HCT116 (cell line): ENCODE measurements at regions not wholly inside any gene's neighbourhood (a gene's known extent, or its start where the extent isn't known, plus 50 kb on each side); places are given as distances from the start of the nearest gene placed in this dataset.

ENCODE experiments used
- ATAC-seq: fragments of 200-7000 bp; cut with Tn5 transposase; 2 replicates; pipeline ENCODE4 v1.9.1; 2020; ENCODE audit warnings: mild to moderate bottlenecking, moderate library complexity
- BruUV-seq: library from RNA; stranded (reverse); fragments of 400-500 nt; replicated peaks from 2 replicates; lab custom pipeline; 2021; lab: Mats Ljungman, UMichigan
- CTCF ChIA-PET: fragments of 300-600 bp; sonication (Branson Sonifier 250); formaldehyde crosslinking; loops from one replicate; lab custom pipeline; 2021; ENCODE audit warnings: antibody characterized with exemption; lab: Charles Lee
- POLR2A ChIA-PET: fragments of 300-600, 350-600 bp; sonication (Branson Sonifier 250); formaldehyde crosslinking; loops from one replicate; lab custom pipeline; 2021; ENCODE audit warnings: antibody characterized with exemption; lab: Charles Lee
- RAD21 ChIA-PET, 2 experiments: fragments of 300-600 bp; sonication (Branson Sonifier 250); formaldehyde crosslinking; loops; one replicate each; lab custom pipeline; 2023; ENCODE audit warnings: low total read pairs in 2 of 2; ENCODE audit not compliant: uncharacterized antibody in 2 of 2, unreplicated experiment in 2 of 2, low non-redundant PET in 1 of 2; lab: Charles Lee
- DNase-seq: peaks from one replicate; pipeline ENCODE4 v3.0.0-alpha.2; 2010; ENCODE audit warnings: low read depth, low spot score
- H2AFZ ChIP-seq: fragments of 200-600 bp; shearing (Covaris generic), sonication (generic); 2 replicates; pipeline ENCODE4 v1.6.1; 2017; ENCODE audit warnings: low read depth, mixed run types, mixed read lengths, antibody characterized with exemption, low read length; ENCODE audit not compliant: poor library complexity, severe bottlenecking
- H3K27ac ChIP-seq: 2 replicates; pipeline ENCODE4 v1.5.1; 2012; ENCODE audit warnings: low read depth, low read length
- H3K27me3 ChIP-seq: fragments of 200-600 bp; sonication (generic); 2 replicates; pipeline ENCODE4 v1.6.1; 2016; ENCODE audit warnings: mixed run types, low read length, mixed read lengths; ENCODE audit not compliant: insufficient read depth
- H3K36me3 ChIP-seq, 2 experiments: fragments of 200-500 bp in 1 of 2; fragments of 200-600 bp in 1 of 2; sonication (Bioruptor generic) in 1 of 2; sonication (generic) in 1 of 2; 2 replicates each; pipeline versions ENCODE4 v1.5.1 to v1.6.1; 2014 to 2016; ENCODE audit warnings: low read length in 2 of 2, inconsistent platforms in 1 of 2, mixed read lengths in 1 of 2, mixed run types in 1 of 2; ENCODE audit not compliant: insufficient read depth in 2 of 2, control insufficient read depth in 1 of 2
- H3K4me1 ChIP-seq, 2 experiments: fragments of 200-600 bp in 1 of 2; sonication (generic) in 1 of 2; 2 replicates each; pipeline versions ENCODE4 v1.5.1 to v1.6.1; 2012 to 2017; ENCODE audit warnings: low read length in 2 of 2, inconsistent platforms in 1 of 2, mild to moderate bottlenecking in 1 of 2, mixed read lengths in 1 of 2, mixed run types in 1 of 2, moderate library complexity in 1 of 2; ENCODE audit not compliant: insufficient read depth in 2 of 2, control insufficient read depth in 1 of 2
- H3K4me2 ChIP-seq: fragments of 200-600 bp; sonication (generic); 2 replicates; pipeline ENCODE4 v1.6.1; 2017; ENCODE audit warnings: mixed run types, low read length, mixed read lengths
- H3K4me3 ChIP-seq, 2 experiments: fragments of 200-600 bp in 1 of 2; sonication (generic) in 1 of 2; replicated peaks in 1 of 2; 2 replicates each; pipeline ENCODE4 v1.5.1; 2011 to 2016; ENCODE audit warnings: low read length in 2 of 2, control low read depth in 1 of 2, low read depth in 1 of 2, mild to moderate bottlenecking in 1 of 2, mixed read lengths in 1 of 2, mixed run types in 1 of 2
- H3K79me2 ChIP-seq: fragments of 200-600 bp; sonication (generic); 2 replicates; pipeline ENCODE4 v1.6.1; 2017; ENCODE audit warnings: mild to moderate bottlenecking, mixed run types, low read length, moderate library complexity, mixed read lengths; ENCODE audit not compliant: insufficient read depth
- H3K9ac ChIP-seq: fragments of 200-600 bp; sonication (generic); 2 replicates; pipeline ENCODE4 v1.6.1; 2016; ENCODE audit warnings: low read length, mixed read lengths
- H3K9me2 ChIP-seq: fragments of 200-600 bp; sonication (generic), shearing (Covaris generic); 2 replicates; pipeline ENCODE4 v1.6.1; 2017; ENCODE audit warnings: mixed run types, mild to moderate bottlenecking, moderate library complexity; ENCODE audit not compliant: insufficient read depth
- H3K9me3 ChIP-seq, 2 experiments: fragments of 200-500 bp in 1 of 2; fragments of 200-600 bp in 1 of 2; sonication (Bioruptor generic) in 1 of 2; sonication (generic) in 1 of 2; 2 replicates each; pipeline ENCODE4 v1.6.1; 2014 to 2017; ENCODE audit warnings: low read length in 2 of 2, mixed read lengths in 2 of 2, inconsistent platforms in 1 of 2, low read depth in 1 of 2, mild to moderate bottlenecking in 1 of 2, mixed run types in 1 of 2, moderate library complexity in 1 of 2; ENCODE audit not compliant: control insufficient read depth in 1 of 2, insufficient read depth in 1 of 2
- H4K20me1 ChIP-seq: fragments of 200-600 bp; sonication (generic), shearing (Covaris generic); 2 replicates; pipeline ENCODE4 v1.6.1; 2017; ENCODE audit warnings: mixed run types, mild to moderate bottlenecking, moderate library complexity; ENCODE audit not compliant: insufficient read depth
- CBX3 ChIP-seq: IDR thresholded peaks from 2 replicates; pipeline ENCODE4 v1.6.1; 2012; ENCODE audit warnings: low read depth
- CTCF ChIP-seq, 3 experiments: fragments of 200-600 bp in 1 of 3; sonication (generic) in 1 of 3; IDR thresholded peaks in 2 of 3; conservative IDR thresholded peaks in 1 of 3; 2 replicates each; pipeline ENCODE4 v1.5.1; 2012 to 2017; ENCODE audit warnings: low read depth in 2 of 3, low read length in 2 of 3, antibody characterized with exemption in 1 of 3, borderline replicate concordance in 1 of 3, control low read depth in 1 of 3, mild to moderate bottlenecking in 1 of 3, mixed read lengths in 1 of 3, mixed run types in 1 of 3, moderate library complexity in 1 of 3; ENCODE audit not compliant: insufficient read depth in 1 of 3
- EGR1 ChIP-seq: IDR thresholded peaks from 2 replicates; pipeline ENCODE4 v1.6.1; 2012; ENCODE audit warnings: low read depth
- ELF1 ChIP-seq: IDR thresholded peaks from 2 replicates; pipeline ENCODE4 v1.6.1; 2012; ENCODE audit warnings: low read depth, borderline replicate concordance
- EZH2 ChIP-seq: fragments of 200-600 bp; sonication (generic); IDR thresholded peaks from 2 replicates; pipeline ENCODE4 v1.6.1; 2017; ENCODE audit warnings: antibody characterized with exemption, mixed run types
- FOSL1 ChIP-seq: IDR thresholded peaks from 2 replicates; pipeline ENCODE4 v1.6.1; 2012; ENCODE audit warnings: low read depth
- MAX ChIP-seq: IDR thresholded peaks from 2 replicates; pipeline ENCODE4 v1.6.1; 2012
- POLR2A ChIP-seq: IDR thresholded peaks from 2 replicates; pipeline ENCODE4 v1.7.0; 2011; ENCODE audit warnings: borderline replicate concordance; ENCODE audit not compliant: insufficient read depth, insufficient read length; ENCODE audit errors: extremely low read depth
- RAD21 ChIP-seq: IDR thresholded peaks from 2 replicates; pipeline ENCODE4 v1.6.1; 2012; ENCODE audit warnings: low read depth, mild to moderate bottlenecking
- SIN3A ChIP-seq: IDR thresholded peaks from 2 replicates; pipeline ENCODE4 v1.6.1; 2012; ENCODE audit warnings: low read depth
- SP1 ChIP-seq: IDR thresholded peaks from 2 replicates; pipeline ENCODE4 v1.6.1; 2012; ENCODE audit warnings: low read depth
- SRF ChIP-seq: IDR thresholded peaks from 2 replicates; pipeline ENCODE4 v1.6.1; 2012; ENCODE audit warnings: low read depth
- TCF7L2 ChIP-seq: IDR thresholded peaks from 2 replicates; pipeline ENCODE4 v1.7.0; 2011; ENCODE audit warnings: borderline replicate concordance, inconsistent platforms; ENCODE audit not compliant: insufficient read depth, insufficient read length; ENCODE audit errors: extremely low read depth
- YY1 ChIP-seq: IDR thresholded peaks from 2 replicates; pipeline ENCODE4 v1.6.1; 2011; ENCODE audit warnings: low read length, low read depth, moderate library complexity, mild to moderate bottlenecking; ENCODE audit not compliant: insufficient replicate concordance; ENCODE audit errors: extremely low read depth
- ZFX ChIP-seq: fragments of 450-650 bp; IDR thresholded peaks from 2 replicates; pipeline ENCODE4 v1.6.1; 2017
- ZNF274 ChIP-seq: fragments of 200-500 bp; sonication (Bioruptor generic); IDR thresholded peaks from 2 replicates; pipeline ENCODE4 v1.6.1; 2014; ENCODE audit warnings: mild to moderate bottlenecking, low read depth, low read length, inconsistent platforms
- intact Hi-C: fragments of 100-400 bp; cut with micrococcal nuclease; formaldehyde crosslinking; loops from 2 replicates; pipeline ENCODE4 v1.10.0; 2022
- TF ChIP-seq, protein P1 (sequence below): IDR thresholded peaks from 2 replicates; pipeline ENCODE4 v1.6.1; 2011; ENCODE audit warnings: mild to moderate bottlenecking, low read length, moderate library complexity; ENCODE audit not compliant: insufficient replicate concordance; ENCODE audit errors: extremely low read depth
- TF ChIP-seq, protein P2 (sequence below): IDR thresholded peaks from 2 replicates; pipeline ENCODE4 v1.6.1; 2012; ENCODE audit warnings: low read depth
- TF ChIP-seq, protein P3 (sequence below): IDR thresholded peaks from 2 replicates; pipeline ENCODE4 v1.6.1; 2012

DNA sequence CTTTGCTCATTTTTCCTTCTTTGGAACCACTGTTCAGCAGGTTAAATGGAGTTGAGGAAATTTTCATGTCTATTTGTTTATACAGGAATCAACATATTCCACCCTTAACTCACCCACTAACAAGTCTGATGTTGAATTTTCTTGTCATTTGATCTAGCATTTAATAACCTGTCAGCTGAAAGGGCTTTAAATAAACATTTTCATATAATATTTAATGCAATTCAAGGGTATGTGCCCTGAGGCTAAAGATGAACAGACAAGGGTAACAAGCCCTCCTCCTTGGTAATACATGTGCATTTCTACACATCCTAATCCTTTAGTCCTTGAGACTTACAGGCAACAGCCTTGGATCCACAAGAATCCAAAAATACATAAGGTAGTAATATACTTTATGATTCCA lies 435.0 kb upstream of the NR2F2 start:
- BruUV-seq: no TSS peak
- H3K27me3 ChIP-seq: no peaks in the 10 kb centered on the region

More for the DNA sequence above, 435.0 kb upstream of the NR2F2 start:
- RAD21 ChIA-PET: no interaction called here
- H3K36me3 ChIP-seq: no peaks in the 10 kb centered on the region
- H3K4me3 ChIP-seq: no peak overlapping the region
- no peak overlapping the region for H3K27ac ChIP-seq
- CTCF ChIA-PET: no interaction called here
- H3K4me2 ChIP-seq: no peak overlapping the region
- no peak for TF ChIP-seq RAD21
- TF ChIP-seq CTCF (IDR thresholded peaks at IDR 0.05 in 2 of 3, conservative IDR thresholded peaks at IDR 0.05 in 1 of 3; ENCODE audit: borderline replicate concordance in 1 of 3, insufficient read depth in 1 of 3, low read depth in 2 of 3, low read length in 2 of 3): no peak
- no peak for TF ChIP-seq POLR2A
- TF ChIP-seq ELF1: no peak
- no peak for TF ChIP-seq YY1
- TF ChIP-seq, protein P1, sequence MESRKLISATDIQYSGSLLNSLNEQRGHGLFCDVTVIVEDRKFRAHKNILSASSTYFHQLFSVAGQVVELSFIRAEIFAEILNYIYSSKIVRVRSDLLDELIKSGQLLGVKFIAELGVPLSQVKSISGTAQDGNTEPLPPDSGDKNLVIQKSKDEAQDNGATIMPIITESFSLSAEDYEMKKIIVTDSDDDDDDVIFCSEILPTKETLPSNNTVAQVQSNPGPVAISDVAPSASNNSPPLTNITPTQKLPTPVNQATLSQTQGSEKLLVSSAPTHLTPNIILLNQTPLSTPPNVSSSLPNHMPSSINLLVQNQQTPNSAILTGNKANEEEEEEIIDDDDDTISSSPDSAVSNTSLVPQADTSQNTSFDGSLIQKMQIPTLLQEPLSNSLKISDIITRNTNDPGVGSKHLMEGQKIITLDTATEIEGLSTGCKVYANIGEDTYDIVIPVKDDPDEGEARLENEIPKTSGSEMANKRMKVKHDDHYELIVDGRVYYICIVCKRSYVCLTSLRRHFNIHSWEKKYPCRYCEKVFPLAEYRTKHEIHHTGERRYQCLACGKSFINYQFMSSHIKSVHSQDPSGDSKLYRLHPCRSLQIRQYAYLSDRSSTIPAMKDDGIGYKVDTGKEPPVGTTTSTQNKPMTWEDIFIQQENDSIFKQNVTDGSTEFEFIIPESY: no peak
- TF ChIP-seq ZFX: no peak
- TF ChIP-seq SP1: no peak
- TF ChIP-seq, protein P2, sequence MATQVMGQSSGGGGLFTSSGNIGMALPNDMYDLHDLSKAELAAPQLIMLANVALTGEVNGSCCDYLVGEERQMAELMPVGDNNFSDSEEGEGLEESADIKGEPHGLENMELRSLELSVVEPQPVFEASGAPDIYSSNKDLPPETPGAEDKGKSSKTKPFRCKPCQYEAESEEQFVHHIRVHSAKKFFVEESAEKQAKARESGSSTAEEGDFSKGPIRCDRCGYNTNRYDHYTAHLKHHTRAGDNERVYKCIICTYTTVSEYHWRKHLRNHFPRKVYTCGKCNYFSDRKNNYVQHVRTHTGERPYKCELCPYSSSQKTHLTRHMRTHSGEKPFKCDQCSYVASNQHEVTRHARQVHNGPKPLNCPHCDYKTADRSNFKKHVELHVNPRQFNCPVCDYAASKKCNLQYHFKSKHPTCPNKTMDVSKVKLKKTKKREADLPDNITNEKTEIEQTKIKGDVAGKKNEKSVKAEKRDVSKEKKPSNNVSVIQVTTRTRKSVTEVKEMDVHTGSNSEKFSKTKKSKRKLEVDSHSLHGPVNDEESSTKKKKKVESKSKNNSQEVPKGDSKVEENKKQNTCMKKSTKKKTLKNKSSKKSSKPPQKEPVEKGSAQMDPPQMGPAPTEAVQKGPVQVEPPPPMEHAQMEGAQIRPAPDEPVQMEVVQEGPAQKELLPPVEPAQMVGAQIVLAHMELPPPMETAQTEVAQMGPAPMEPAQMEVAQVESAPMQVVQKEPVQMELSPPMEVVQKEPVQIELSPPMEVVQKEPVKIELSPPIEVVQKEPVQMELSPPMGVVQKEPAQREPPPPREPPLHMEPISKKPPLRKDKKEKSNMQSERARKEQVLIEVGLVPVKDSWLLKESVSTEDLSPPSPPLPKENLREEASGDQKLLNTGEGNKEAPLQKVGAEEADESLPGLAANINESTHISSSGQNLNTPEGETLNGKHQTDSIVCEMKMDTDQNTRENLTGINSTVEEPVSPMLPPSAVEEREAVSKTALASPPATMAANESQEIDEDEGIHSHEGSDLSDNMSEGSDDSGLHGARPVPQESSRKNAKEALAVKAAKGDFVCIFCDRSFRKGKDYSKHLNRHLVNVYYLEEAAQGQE: no peak
- TF ChIP-seq EZH2: no peak
- TF ChIP-seq SRF: no peak
- TF ChIP-seq FOSL1: no peak
- no peak for TF ChIP-seq ZNF274
- TF ChIP-seq, protein P3, sequence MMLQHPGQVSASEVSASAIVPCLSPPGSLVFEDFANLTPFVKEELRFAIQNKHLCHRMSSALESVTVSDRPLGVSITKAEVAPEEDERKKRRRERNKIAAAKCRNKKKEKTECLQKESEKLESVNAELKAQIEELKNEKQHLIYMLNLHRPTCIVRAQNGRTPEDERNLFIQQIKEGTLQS: no peak
- TF ChIP-seq EGR1: no peak
- no peak for TF ChIP-seq MAX
- no peak for TF ChIP-seq CBX3
- TF ChIP-seq TCF7L2: no peak
- no peak for TF ChIP-seq SIN3A
- H2AFZ ChIP-seq: no peak overlapping the region
- no peaks in the 10 kb centered on the region for H3K4me1 ChIP-seq
- H3K9ac ChIP-seq: no peak overlapping the region
- intact Hi-C loops: no loop called here
- POLR2A ChIA-PET: no interaction called here
- DNase-seq: no peak
- H3K9me2 ChIP-seq: peaks cover 2% of the 10 kb centered on the region; the same call in 1 of the 2 replicates
- no peaks in the 10 kb centered on the region for H3K9me3 ChIP-seq
- no peak for ATAC-seq
- no peaks in the 10 kb centered on the region for H3K79me2 ChIP-seq
- H4K20me1 ChIP-seq: no peaks in the 10 kb centered on the region
